ENCODE measurements at regions not wholly inside any gene's neighbourhood (a gene's known extent, or its start where the extent isn't known, plus 50 kb on each side); places are given as distances from the start of the nearest gene placed in this dataset.

DNA sequence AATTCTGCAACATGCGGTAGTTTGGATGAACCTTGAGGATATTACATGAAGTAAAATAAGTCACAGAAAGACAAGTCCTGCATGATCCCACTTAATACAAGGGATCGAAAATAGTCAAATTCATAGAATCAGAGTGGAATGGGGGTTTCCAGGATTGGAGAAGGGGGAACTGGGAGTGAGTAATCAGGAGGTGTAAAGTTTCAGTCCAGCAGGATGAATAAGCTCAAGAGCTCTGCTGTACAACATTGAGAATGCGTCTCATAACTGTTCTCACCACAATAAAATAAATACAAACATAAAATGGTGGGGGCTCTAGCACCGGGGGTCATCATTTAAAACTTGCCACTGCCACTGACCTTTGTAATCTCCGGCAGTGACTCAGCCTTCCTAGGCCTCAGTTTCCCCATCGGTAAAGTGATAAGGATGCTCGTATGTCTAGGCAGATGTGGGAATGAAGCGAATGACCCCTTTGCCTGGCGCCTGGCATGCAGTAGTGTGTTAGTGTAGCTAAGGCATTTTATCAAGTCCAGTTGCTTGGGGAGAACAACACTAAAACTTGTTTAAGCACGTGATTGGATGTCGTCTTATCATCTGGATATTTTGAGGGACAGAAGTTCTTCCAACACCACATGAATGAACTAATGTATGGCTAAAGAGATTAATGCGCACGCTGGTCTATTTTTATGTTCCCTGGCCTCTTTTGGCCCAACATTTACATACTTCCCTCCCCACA lies 421.1 kb downstream of the QKI start:
- no peak for DNase-seq (ENCODE audit: low spot score)

- DNase-seq (ENCODE audit: low spot score): no peak
Observed at GRCh38 chr6:163834226-163834970, 419.9 kb downstream of the QKI start.

GRCh38 chr6:163831736-163832135 lies 417.2 kb downstream of the QKI start:
- no peak for DNase-seq (ENCODE audit: low spot score)

- DNase-seq (ENCODE audit: low spot score): no peak
Observed at GRCh38 chr6:163830641-163831040, 416.1 kb downstream of the QKI start.

DNA sequence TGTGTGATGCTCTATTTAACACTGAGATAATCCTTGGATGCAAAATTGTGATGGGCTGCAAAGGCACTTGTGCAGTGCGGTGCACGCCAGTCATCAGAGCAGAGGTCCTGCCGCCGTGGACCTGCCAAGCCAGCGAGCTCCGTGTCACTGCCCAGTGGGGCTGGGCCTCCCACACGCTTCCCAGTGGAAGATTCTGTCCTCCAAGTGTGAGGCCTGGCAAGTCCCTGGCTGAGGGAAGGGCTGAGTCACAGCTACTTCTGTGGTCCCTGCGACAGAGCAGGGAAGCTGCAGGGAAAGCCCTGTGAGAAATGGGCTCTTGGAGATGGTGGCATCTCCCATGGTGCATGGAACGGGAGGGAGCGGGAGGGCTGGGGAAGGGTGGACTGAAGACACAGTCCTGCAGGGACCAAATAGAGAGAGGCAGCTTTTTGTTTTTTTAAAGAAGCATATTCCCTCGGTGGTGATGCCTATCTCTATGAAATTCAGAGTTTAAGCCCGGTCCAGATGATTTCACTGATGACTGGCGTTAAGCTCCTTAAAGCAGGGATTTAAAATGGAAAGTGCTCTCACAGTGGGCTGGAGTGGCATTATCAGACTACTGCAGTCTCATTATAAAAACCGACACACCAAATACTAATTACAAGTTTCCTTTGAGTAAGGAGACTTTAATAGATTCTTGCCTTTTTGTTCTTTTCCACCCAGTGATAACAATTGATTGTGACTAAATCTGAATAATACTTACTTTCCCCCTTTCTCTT lies 413.7 kb downstream of the QKI start:
- peak; percentile 74 for DNase-seq (ENCODE audit: low spot score)

- DNase-seq (ENCODE audit: low spot score): no peak
Observed at GRCh38 chr6:163827143-163827542, 412.6 kb downstream of the QKI start.

DNA sequence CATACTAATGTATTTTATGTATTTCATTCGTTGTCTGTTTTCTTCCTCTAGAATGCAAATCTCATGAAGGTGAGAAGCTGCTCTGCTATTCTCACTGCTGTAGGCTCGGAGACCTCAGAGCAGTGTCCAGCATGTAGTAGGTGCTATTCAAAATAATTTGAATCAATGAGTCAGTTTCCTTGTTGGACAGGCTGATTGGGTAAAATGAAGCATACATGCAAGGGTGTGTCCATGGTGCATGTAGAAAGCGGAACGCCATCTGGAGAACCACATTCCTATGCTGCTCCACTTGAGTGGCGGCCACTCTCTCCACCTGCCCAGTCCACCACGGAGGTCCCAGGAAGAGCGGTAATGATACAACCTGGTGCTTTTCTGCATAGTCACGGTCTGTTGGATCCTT lies 412.1 kb downstream of the QKI start:
- no peak for DNase-seq (ENCODE audit: low spot score)

- no peak for DNase-seq (ENCODE audit: low spot score)
Observed at GRCh38 chr6:163825033-163825432, 410.5 kb downstream of the QKI start.

DNA sequence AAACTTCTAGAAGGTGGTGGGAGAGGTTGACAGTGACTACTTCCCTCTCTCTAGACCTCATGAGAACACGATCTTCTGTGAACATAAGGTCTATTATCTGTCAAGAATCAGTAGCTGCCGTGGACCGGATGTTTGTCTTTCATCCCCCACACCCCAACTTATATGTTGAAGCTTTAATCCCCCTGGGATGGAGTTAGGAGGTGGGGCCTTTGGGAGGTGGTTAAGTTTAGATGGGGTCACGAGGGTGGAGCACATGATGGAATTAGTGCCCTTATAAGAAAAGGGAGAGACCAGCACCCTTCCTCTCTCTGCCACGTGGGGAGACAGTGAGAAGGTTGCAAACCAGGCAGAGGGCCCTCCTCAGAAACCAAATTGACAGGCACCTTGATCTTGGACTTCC lies 409.1 kb downstream of the QKI start:
- no peak for DNase-seq (ENCODE audit: low spot score)

DNA sequence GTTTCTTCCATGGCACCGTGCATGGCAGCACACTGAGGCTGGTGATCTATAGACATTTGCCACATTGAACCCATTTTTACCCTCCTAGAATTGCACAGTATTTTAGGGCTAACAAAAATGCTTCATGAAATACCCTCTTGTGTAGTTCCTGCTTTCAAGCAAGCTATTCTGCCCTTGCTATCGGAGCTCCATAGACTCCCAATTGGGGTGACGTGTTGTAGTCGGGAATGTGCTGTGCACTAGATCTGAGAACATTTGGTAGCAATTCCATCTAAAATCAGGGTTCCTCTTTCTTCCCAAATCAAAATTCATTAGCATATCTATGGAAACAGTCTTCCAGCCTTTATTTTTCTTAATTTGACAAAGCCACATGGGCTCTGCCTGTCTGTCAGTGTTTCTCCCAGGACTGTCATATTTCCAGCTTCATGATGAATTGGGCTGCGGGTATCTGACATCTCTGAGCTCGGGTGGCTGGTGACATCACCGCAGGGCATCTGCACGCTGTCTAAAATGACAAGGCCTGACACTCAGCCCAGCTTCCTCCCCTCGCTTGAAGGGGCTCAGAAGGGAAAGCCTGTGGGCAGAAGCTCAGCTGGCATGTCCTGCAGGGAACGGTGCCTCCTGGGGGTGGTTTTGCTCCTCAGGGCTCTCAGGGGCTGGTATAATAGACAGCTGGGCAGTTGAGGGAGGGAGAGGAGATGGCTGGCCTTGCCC lies 406.4 kb downstream of the QKI start:
- no peak for DNase-seq (ENCODE audit: low spot score)

- no peak for DNase-seq (ENCODE audit: low spot score)
Observed at GRCh38 chr6:163820171-163820570, 405.7 kb downstream of the QKI start.

DNA sequence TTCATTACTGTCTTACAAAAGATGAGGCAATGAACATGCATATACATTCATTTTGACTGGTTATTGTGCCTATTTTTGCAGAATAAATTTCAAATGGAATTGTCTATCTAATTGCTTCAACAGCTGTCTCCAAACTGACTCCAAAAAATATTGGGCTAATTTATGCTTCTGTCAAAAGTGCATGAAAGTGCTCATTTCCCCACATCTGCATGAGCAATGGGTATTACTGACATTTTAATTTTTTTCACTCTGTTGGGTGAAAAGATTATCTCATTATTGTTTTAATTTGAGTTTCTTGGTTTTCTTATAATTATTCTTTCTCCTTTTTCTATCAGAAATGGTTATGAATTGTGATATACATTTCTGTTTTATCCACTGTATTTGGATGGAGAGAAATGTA lies 404.2 kb downstream of the QKI start:
- DNase-seq (ENCODE audit: low spot score): no peak

DNA sequence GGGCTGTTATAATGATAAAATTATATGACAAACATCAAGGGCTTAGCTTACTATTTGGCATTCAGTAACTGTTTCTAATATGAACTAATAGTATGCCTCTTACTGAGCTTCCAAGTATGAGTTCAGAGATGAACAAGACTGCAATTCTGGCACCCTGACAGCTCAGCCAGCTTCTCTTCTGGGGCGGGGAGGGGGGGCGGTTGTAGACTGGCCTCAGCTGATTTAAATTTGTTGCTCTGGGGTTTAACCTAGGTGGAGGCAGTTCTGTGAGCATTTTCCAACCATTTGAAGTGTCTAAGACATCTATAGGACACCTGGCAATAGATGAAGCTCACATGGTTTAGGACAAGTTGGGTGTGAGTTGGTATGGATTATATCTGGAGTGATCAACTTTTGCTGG lies 401.9 kb downstream of the QKI start:
- no peak for DNase-seq (ENCODE audit: low spot score)

DNA sequence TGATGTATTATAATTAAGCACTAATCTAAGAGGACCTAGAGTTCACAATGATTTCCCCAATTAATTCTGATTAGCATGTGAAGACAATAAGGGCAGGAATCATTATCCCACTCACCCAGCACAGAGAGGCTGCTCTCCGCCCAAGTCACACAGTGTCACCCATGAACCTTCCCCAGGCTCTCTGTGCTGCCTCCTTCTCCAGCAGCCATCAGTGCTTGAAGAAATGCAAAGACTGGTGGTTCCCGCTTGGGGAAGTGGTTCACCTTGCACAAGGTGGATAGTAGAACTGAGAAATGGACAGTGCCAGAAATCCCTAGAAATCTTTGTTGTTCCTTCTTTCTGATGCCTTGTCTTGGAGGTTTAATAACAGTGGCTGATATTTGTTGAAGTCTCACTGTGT lies 401.3 kb downstream of the QKI start:
- DNase-seq (ENCODE audit: low spot score): no peak

DNA sequence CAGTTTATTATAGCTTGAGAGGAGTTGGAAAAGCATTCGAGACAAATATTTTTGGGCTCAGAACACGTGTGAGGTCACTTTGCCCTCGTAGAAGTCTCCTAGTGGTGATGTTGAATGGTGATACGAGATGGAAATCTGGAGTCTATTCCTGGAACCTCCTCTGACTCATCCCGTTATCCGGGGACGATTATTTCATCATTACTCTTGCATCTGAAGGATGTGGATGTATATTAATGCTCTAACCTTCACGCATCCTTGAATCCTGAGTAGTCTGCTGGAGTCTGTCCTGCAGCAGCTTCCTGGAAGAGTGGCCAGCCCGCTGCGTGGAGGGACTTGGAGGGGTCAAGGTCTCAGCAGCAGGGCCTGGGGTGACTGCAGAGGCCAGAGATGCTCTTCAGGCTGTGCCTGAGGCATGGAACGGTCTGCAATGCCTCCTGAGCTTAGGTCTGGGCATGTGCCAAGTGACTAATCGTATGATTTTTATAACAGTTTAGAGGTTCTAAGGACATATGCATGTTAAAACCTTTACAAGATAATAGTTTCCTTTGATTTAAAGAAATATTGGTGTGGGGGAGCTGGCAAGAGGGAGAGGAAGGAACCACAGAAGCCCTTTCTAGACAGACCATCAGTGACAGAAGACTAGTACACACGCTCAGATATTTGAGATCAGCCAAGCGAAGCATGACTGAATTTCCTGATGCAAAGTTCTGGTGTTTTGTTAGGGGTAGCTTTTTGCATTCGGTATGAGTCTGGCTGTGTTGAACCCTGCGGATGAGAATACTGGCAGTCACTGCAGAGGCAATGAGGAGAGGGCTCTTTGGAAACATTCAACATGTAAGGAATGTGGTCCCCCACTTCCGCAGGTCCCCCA lies 400.2 kb downstream of the QKI start:
- DNase-seq (ENCODE audit: low spot score): peak; percentile 68

- no peak for DNase-seq (ENCODE audit: low spot score)
Observed at GRCh38 chr6:163813979-163814493, 399.5 kb downstream of the QKI start.

GRCh38 chr6:163811317-163811716 lies 396.8 kb downstream of the QKI start:
- no peak for DNase-seq (ENCODE audit: low spot score)

DNA sequence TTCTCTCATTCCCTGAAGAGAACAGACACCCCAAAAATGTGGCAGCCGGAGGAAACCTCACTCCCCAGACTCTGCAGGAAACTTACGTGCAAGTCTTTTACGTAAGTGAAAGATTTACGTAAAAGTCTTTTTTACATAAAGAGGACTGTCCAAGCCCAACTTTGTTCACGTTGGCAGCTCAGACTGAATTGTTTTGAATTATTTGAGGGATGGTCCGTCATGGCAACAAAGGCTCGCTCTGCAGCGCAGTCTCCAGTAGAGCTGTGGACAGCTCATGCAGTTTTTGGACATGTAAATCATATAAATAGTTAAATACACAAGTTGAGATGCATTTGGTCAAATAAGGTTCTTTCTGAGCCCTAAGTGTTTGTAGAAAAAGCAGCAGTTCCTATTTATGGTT lies 394.8 kb downstream of the QKI start:
- DNase-seq (ENCODE audit: low spot score): no peak

GRCh38 chr6:163808871-163809270 lies 394.4 kb downstream of the QKI start:
- DNase-seq (ENCODE audit: low spot score): no peak

DNA sequence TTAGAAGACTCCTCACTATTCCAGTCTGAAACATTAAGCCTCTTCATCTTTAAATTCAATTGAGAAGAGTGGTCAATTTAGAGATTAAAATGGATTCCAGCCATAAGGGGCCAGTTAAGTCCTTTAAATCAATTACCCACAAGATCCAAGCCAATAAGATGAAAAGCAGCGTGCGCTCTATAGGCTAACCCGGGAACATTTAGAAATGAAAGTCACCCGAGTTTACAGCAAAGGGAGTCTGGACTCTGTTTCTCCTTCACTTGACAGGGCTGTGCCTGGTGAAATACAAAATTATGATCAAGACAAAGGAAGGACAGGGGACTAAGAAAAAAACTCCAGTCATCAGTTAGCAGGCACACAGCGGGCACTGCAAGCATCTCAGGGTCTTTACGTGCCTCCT lies 393.7 kb downstream of the QKI start:
- DNase-seq (ENCODE audit: low spot score): no peak
